HG03558 (cell line): ENCODE measurements at regions not wholly inside any gene's neighbourhood (a gene's known extent, or its start where the extent isn't known, plus 50 kb on each side); places are given as distances from the start of the nearest gene placed in this dataset.

Experiments used
- ATAC-seq: cut with Tn5 transposase; IDR thresholded peaks from one replicate; pipeline ENCODE4 v1.9.1; 2021; ENCODE audit warnings: moderate number of reproducible peaks; ENCODE audit not compliant: unreplicated experiment; ENCODE audit errors: extremely low read depth

- ATAC-seq = no peak
Observed at GRCh38 chr7:79882922-79883321, 251.7 kb upstream of the GNAI1 start.

- no peak for ATAC-seq
Observed at GRCh38 chr7:79880312-79880711, 254.3 kb upstream of the GNAI1 start.

DNA sequence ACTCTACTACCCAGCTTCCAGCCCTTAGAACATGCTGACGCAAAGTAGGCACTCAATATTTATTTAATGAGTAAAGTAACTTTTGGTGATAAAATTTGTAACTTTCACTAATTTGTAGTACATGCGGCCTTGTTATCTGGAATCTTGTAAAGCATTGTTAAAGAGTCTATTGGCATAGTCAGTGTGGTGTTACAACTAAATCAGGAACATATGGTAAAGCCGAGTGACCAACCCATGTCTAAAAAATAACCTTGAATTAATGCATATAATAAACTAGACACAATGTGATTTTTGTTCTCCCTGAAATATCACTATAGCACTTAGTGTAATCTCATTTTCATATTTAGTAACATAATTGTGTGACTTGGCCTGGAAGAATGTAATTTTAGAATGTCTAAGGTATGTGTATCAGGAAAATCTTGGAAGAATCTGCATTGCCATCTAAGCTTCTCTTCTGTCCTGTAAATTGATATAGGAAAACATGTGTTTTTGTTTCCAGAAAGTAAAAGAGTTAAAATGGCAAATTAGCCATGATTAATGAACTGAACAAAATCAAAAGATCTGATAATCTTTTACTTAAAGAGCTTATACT lies 256.7 kb upstream of the GNAI1 start:
- ATAC-seq = no peak

- ATAC-seq = no peak
Observed at GRCh38 chr7:79876848-79877252, 257.8 kb upstream of the GNAI1 start.

DNA sequence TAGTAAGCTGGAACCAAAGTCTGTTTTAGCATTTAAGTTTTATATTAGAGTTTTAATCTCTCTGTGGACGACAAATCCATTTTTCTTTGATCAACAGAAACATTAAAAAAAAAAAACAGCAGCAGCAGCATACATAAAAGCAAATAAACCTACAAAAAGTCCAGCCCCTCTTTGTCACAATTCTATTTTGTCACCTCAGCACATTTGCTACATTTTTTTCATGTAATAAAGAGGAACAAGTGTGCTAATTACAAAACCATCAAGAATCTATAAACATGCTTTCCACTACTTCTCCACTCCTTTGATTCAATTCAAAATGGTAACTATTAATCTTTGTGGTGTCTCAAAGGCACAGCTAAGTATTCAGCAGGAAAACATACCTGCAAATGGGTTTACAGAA lies 259.8 kb upstream of the GNAI1 start:
- ATAC-seq = no peak

DNA sequence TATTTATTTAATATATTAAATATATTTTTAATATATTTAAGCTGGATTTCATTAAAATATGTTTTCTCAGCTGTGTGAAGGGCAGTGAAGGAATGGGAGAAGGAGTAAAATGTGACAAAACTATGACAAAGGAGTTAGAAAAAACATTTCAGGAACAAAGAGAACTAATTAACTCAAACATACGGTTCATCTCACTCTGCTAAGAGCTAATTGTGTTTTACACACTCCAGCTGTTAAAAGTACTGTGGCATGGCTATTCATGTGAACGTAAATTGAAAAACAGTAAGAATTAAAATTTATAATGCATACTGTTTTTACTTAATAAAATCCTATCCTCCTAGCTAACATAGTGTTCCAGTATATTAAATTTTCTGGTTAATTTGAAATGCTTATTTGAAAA lies 262.5 kb upstream of the GNAI1 start:
- ATAC-seq = no peak

DNA sequence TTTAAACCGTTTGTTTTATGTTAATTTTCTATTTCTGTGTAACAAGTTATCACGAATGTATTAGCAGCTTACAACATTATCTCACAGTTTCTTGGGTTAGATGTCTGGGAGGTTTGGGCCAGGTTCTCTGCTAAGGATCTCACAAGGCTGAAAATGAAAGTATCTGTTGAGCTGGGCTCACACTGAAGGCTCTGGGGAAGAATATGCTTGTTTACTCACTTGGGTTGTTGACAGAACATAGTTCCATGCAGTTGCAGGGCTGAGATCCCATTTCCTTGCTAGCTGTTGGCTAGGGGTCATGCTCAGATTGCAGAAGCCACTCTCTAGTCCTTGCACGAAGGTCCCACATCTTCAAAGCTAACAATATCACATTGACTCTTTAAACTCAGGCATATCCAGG lies 266.6 kb upstream of the GNAI1 start:
- ATAC-seq = no peak

- no peak for ATAC-seq
Observed at GRCh38 chr7:79862447-79863210, 272.0 kb upstream of the GNAI1 start.

DNA sequence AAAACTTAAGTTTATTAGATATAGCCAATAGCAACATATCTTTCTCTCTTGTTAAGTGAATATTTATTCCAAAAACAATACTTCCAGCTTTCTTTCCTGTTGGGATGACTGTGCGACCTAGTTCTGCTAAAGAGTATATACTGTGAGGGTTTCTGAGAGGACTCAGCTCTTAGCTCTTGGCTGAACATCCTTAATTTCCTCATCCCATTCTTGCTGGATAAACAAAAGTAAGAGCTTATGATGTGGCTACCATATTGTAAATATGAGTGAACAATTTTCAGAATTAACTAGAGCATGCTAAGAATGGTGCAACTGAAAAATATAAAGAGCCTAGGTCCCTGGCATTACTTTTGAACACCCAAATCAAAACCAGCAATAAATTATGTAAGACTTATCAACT lies 279.5 kb upstream of the GNAI1 start:
- no peak for ATAC-seq

DNA sequence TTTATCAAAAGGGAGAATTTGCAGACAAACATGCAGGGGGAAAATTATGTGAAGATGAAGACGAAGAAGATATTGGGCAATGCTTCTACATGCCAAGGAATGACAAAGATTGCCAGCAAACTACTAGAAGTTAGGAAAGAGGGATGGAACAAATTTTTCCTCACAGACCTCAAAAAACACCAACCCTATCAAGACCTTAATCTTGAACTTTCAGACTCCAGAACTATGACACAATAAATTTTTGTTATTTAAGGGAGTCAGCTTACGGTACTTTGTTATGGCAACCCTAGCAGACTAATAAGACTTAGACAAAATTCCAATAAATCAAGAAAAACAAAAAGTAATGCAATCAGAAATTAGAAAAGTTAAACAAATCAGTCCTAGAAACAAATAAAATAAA lies 280.0 kb upstream of the GNAI1 start:
- ATAC-seq = no peak

DNA sequence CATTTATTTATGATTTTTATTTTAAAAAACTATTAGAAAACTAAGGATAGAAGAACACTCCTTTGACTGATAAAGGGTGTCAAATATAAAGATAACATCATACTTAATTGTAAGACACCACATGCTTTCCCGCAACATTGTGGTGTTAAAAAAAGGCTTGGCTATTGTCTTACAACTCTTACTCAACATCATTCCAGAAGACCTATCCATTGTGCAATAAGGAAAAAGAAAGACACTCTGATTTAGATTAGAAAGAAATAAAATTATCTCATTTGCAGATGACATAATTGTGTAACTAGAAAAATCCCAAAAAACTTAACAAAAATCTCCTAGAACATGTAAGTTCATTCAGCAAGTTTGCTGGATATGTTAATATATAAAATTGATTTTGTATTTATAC lies 296.7 kb upstream of the GNAI1 start:
- ATAC-seq = no peak

GRCh38 chr7:79833616-79834015 lies 301.0 kb upstream of the GNAI1 start:
- no peak for ATAC-seq

GRCh38 chr7:79828866-79829265 lies 305.8 kb upstream of the GNAI1 start:
- ATAC-seq = no peak

- no peak for ATAC-seq
Observed at GRCh38 chr7:79823246-79823951, 311.2 kb upstream of the GNAI1 start.

DNA sequence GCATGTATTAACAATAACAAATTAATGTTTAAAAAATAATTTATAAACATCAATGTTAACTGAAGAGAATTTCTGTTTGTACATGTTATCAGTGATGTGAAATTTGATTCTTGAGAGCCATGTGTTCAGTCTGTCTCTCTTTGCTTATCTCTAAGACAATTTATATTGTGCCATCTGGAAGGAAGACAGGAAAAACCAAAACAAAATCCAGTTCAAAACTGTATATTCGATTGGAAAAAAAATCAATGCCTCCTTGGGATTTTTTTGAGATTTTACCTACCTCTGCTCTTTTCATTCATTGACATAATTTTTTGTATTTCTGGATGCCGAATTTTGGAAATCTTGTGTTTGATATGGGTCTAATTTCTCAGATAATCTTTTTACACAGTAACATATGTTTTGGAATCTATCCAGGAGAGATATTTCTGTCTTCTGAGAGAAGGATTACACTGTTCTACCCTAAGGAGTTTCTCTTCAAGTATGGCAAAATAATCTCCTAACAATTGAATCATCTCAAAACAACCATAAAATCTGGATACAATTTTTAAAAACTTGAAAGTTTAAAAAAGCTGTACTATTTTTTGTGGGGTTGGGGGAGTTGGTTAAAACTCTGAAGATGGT lies 311.9 kb upstream of the GNAI1 start:
- no peak for ATAC-seq

DNA sequence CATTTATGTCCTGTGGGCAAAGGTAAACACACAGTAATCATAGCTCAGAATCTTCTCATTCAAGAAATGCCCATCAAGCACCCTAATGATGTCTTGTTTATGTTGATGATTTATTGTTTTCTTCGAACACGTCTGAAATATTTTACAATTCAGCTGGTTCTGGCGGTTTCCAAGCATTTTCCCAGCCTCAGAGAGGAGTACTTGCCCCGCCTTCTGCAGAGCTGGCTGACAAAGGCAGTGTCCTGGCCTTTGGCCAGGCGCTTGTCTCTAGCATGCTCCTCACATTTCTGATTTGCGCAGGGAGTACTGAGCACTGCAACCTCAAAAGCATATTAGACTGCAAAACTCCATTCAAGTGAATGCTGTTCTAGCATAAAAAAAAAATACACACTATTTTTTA lies 314.2 kb upstream of the GNAI1 start:
- no peak for ATAC-seq

DNA sequence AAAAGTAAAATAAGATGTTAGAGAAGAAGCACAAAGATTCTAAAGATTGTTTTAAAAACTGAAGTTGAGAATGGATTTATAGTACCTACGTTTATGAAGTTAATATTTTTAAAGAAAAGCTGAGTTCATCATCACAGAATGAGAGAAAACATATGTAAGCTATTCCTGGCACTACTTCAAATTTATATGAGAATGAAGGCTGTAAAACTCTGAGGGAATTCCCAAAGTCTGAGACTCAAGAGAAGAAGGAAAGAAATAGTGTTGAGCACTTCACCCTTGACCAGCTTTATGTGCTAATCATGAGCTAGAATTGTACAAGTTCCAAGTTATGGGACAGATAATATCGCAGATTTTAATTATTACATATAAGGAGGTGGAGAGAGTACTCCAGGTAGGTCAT lies 323.7 kb upstream of the GNAI1 start:
- no peak for ATAC-seq

DNA sequence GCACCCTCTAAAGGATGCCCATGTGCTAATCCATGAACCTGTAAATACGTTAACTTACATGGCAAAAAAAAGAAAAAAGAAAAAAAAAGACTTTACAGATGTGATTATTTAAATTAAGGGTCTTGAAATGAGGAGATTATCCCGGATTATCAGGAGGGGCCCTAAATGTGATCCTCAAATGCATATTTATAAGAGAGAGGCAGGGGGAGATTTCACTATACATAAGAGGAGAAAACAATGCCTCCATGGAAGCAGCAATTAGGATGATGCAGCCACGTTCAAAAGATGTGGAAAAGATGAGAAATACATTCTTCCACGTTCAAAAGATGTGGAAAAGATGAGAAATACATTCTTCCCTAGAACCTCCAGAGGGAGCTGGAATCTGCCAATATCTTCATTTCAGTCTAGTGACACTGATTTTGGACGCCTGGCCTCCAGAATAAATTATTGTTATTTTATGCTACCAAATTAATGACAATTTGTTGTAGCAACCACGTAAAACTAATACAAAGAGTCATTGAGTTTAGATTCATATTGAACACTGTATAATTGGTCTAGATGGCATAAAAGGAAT lies 328.4 kb upstream of the GNAI1 start:
- no peak for ATAC-seq

DNA sequence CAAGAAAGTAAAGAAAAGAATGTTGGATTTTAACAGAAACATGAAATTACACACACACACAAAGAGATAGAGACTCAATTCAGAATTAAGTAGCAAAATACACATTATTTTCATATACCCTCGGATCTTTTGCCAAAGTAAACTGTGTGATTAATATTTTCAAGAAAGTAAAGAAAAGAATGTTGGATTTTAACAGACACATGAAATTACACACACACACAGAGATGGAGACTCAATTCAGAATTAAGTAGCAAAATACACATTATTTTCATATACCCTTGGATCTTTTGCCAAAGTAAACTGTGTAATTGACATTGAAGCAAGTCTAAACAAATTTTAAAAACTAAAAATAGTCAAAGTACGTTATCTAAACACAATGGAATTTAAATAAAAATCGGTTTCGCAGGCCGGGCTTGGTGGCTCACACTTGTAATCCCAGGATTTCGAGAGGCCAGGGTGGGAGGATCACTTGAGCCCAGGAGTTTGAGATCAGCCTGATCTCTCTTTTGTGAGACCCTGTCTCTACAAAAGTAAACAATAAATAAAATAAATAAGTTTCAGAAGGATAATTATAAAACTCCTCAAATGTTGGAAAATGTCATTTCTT lies 337.3 kb upstream of the MAGI2 start:
- no peak for ATAC-seq

DNA sequence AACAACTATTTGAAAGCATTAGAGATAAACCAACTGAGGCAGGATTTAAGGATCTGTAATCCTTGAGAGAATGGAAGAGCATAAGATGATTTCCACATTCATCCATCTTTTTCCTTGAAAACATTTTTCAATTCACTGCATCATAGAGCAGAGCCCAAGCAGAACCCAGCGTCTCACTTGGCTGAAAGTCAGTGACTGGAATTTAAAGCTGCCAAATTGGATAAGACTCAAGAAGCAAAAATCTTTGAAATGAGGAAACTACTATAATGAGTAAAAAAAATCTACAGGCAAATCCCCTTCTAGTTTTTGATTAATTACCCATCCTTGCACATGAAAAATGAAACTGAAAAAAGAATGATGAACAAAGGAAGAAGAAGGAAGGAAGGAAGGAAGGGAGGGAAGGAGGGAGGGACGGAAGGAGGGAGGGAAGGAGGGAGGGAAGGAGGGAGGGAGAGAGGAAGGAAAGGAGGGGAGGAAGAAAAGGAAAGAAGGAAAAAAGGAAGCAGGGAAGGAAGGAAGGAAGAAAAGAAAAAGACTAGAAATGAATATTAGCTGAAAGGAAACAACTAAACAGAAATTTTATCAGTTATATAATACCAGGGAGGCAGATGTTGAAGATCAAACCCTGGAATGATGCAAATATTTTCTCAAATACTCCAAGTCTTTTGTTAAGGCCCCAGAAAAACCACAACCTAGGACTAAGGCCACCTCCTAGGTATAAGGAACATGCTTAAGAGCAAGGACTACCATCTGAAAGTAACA lies 336.3 kb upstream of the MAGI2 start:
- no peak for ATAC-seq
